ENCODE measurements at regions not wholly inside any gene's neighbourhood (a gene's known extent, or its start where the extent isn't known, plus 50 kb on each side); places are given as distances from the start of the nearest gene placed in this dataset.

- TF ChIP-seq CHD7 (IDR thresholded peaks at IDR 0.05; ENCODE audit: low read depth, low read length) (no peak), PRPF4 (IDR thresholded peaks at IDR 0.05; ENCODE audit: insufficient read depth, low read depth, low read length, poor library complexity, severe bottlenecking) (no peak), KHSRP (IDR thresholded peaks at IDR 0.05) (no peak), HES1 (IDR thresholded peaks at IDR 0.05; ENCODE audit: low read depth) (no peak), ZBTB33 (CRISPR knock-in tag; IDR thresholded peaks at IDR 0.05) (no peak), ZNF699 (CRISPR knock-in tag; IDR thresholded peaks at IDR 0.05; ENCODE audit: insufficient replicate concordance) (no peak), VEZF1 (CRISPR knock-in tag; IDR thresholded peaks at IDR 0.05) (no peak), EHMT2 (IDR thresholded peaks at IDR 0.05) (no peak), GABPB2 (CRISPR knock-in tag; conservative IDR thresholded peaks at IDR 0.05) (no peak)
Measured at GRCh38 chr11:122426073-122426472, 229.4 kb upstream of the UBASH3B start (continued).

All from K562 (cell line).